Peyer's patch (tissue), 4 donors: ENCODE measurements at regions not wholly inside any gene's neighbourhood (a gene's known extent, or its start where the extent isn't known, plus 50 kb on each side); places are given as distances from the start of the nearest gene placed in this dataset.
"Not testable (repeated sequence)": the region's sequence is repeated elsewhere in the genome, so short reads cannot be mapped to it uniquely, and the experiment has no call there.

Experiments used
- CTCF ChIP-seq, 6 experiments: fragments of 450-650 bp in 4 of 6; fragments of 200-600 bp in 2 of 6; sonication (generic) in 1 of 6; IDR thresholded peaks; one replicate each; pipeline ENCODE4 v1.5.1; 2017 to 2019; ENCODE audit warnings: antibody characterized with exemption in 6 of 6, mild to moderate bottlenecking in 3 of 6, moderate library complexity in 1 of 6
- POLR2A ChIP-seq, 2 donors: fragments of 450-650 bp; IDR thresholded peaks; one replicate each; pipeline ENCODE4 v1.5.1; 2017; ENCODE audit warnings: antibody characterized with exemption in 2 of 2, mild to moderate bottlenecking in 2 of 2, moderate library complexity in 2 of 2

GRCh38 chr5:88014984-88015383 is 253.7 kb downstream of the TMEM161B start:
- not testable (repeated sequence) for TF ChIP-seq CTCF, POLR2A (IDR thresholded peaks at IDR 0.05)
